ENCODE measurements at regions not wholly inside any gene's neighbourhood (a gene's known extent, or its start where the extent isn't known, plus 50 kb on each side); places are given as distances from the start of the nearest gene placed in this dataset.

DNA sequence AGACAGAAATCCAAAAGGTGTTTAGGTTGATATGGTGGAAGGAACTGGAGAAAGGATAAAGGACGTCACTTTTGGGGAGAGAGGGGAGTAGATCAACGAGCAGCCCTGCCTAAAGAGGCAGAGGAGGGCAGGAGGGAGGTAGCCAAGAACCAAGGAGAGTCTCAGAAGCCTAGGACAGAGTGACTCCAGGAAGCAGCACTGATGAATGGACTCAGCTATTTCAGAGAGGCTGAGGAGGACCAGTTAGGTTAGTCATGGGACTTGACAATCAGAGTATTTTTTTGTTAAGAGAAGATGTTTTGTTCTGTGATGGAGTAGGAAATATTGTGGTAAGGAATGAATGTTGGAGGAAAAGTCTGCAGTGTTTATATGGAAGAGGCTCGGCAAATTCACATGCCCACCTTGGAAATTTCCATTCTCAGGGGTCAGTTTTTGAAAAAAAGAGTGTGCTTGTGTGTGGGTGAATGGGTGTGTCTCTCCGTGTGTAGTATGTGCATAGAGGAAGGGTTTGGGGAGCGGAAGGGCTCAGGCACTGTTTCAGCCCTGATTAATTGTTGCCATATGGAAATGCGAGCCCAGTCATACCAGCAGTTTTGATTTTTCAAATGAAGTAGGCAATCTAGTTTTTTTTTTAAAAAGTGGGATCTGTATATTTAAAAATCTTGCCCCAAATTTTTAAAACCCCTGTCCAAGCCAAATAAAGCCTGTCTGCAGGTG lies 303.6 kb downstream of the SAMD5 start:
- TF ChIP-seq EZH2 (IDR thresholded peaks at IDR 0.05; ENCODE audit: borderline replicate concordance, low read length), result no peak
- TF ChIP-seq CTCF (conservative IDR thresholded peaks at IDR 0.05 in 1 of 2, IDR thresholded peaks at IDR 0.05 in 1 of 2; ENCODE audit: extremely low read depth in 1 of 2, insufficient read depth in 1 of 2, low read depth in 1 of 2, low read length in 2 of 2), result no peak

All from mammary epithelial cell (primary cell).